HUES48 (cell line): ENCODE measurements at regions not wholly inside any gene's neighbourhood (a gene's known extent, or its start where the extent isn't known, plus 50 kb on each side); places are given as distances from the start of the nearest gene placed in this dataset.
"Not testable (repeated sequence)": the region's sequence is repeated elsewhere in the genome, so short reads cannot be mapped to it uniquely, and the experiment has no call there.

Experiments used
- H3K27ac ChIP-seq: one replicate; pipeline ENCODE4 v1.7.0; 2013; ENCODE audit warnings: low read depth, low read length, inconsistent platforms
- H3K27me3 ChIP-seq: 2 replicates; pipeline ENCODE4 v1.6.1; 2013; ENCODE audit warnings: mild to moderate bottlenecking, low read length; ENCODE audit not compliant: control insufficient read depth, insufficient read depth
- H3K36me3 ChIP-seq: 2 replicates; pipeline ENCODE4 v1.6.1; 2013; ENCODE audit warnings: low read length; ENCODE audit not compliant: control insufficient read depth, insufficient read depth
- H3K4me1 ChIP-seq: 2 replicates; pipeline ENCODE4 v1.6.1; 2013; ENCODE audit warnings: mild to moderate bottlenecking, low read length; ENCODE audit not compliant: control insufficient read depth, insufficient read depth
- H3K4me3 ChIP-seq: 2 replicates; pipeline ENCODE4 v1.5.1; 2013; ENCODE audit warnings: mild to moderate bottlenecking, low read depth, low read length
- H3K9ac ChIP-seq: 2 replicates; pipeline ENCODE4 v1.6.1; 2013; ENCODE audit warnings: mild to moderate bottlenecking, low read depth, low read length, moderate library complexity
- H3K9me3 ChIP-seq: 2 replicates; pipeline ENCODE4 v1.6.1; 2013; ENCODE audit warnings: low read length; ENCODE audit not compliant: control insufficient read depth, insufficient read depth

DNA sequence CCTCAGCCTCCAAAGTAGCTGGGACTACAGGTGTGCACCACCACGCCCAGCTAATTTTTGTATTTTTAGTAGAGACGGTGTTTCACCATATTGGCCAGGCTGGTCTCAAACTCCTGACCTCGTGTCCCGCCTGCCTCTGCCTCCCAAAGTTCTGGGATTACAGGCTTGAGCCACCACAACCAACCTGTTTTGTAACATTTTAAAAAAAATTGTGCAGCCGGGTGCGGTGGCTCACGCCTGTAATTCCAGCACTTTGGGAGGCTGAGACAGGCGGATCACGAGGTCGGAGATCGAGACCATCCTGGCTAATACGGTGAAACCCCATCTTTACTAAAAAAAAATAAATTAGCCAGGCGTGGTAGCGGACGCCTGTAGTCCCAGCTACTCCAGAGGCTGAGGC, 122.5 kb downstream of the PABPC4L start:
- not testable (repeated sequence) for H3K36me3 ChIP-seq, H3K27me3 ChIP-seq, H3K9me3 ChIP-seq, H3K4me3 ChIP-seq, H3K27ac ChIP-seq, H3K4me1 ChIP-seq, H3K9ac ChIP-seq

DNA sequence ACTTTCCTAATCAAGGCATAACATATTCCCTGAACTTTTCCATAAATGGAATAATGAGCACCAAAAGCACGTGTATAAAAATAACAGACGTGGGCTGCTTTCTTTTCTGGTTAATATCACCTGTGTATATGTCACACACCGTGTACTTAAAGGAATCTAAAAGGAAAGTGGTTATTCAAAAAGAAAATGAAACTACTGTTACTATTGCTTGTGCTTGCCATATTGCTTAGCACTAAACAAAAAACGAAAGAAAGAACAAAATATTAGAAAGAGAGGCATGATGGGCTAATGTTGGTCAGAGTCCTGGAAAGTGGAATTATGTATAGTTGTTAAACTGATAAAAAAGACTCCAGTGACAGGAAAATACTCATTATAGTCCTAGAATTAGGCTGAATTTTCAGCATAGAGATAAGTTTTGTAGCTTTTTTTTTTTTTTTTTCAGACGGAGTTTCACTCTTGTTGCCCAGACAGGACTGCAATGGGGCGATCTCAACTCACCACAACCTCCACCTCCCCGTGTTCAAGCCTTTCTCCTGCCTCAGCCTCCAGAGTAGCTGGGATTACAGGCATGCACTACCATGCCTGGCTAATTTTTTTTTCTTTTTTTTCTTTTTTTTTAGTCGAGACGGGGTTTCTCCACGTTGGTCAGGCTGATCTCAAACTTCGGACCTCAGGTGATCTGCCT, 123.2 kb downstream of the PABPC4L start:
- no peaks in the 10 kb centered on the region for H3K27me3 ChIP-seq
- no peak overlapping the region for H3K27ac ChIP-seq
- no peak overlapping the region for H3K4me3 ChIP-seq

DNA sequence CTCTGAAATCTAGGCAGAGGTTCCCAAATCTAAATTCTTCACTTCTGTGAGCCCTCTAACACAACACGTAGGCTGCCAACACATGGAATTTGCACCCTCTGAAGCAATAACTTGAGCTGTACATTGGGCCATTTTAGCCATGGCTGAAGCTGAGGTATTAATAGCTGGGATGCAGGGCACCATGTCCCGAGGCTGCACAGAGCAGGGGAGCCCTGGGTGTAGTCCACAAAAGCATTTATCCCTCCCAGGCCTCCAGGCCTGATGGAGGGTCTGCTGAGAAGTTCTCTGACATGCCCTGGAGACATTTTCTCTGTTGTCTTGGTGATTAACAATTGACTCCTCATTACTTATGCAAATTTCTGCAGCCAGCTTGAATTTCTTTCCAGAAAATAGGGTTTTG, 127.9 kb downstream of the PABPC4L start:
- no peaks in the 10 kb centered on the region for H3K36me3 ChIP-seq
- H3K9ac ChIP-seq: no peak overlapping the region
- no peak overlapping the region for H3K27ac ChIP-seq
- H3K27me3 ChIP-seq: no peaks in the 10 kb centered on the region
- no peaks in the 10 kb centered on the region for H3K4me1 ChIP-seq
- H3K4me3 ChIP-seq: no peak overlapping the region
- 0 out of 2 replicates have a peak, but pooled peaks cover 4% of the 10 kb centered on the region for H3K9me3 ChIP-seq

More for the DNA sequence above, 123.2 kb downstream of the PABPC4L start:
- Histone ChIP-seq H3K4me1 (peaks cover 2% of the 10 kb centered on the region; the same call in 1 of the 2 replicates), H3K36me3 (no peaks in the 10 kb centered on the region), H3K9me3 (no peaks in the 10 kb centered on the region), H3K9ac (no peak overlapping the region)

DNA sequence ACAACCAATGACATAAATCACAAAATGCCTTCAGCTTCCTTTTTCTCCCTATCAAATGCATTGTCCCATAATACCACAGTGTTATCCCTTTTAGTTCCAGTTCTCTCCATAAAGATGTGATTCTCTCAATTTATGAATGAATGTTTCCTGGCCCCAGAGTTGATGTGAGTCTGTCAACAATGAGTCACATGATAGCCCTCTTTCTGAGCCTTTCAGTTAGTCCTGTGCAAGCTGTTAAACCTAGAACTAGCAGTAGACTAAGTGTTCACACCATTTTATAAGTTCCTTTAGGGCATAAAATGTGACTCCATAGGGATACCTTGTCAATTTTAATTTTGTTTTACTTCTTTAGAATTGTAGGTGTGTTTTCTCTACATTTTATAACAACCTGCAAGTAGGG, 129.5 kb downstream of the PABPC4L start:
- H3K9me3 ChIP-seq: 0 out of 2 replicates have a peak, but pooled peaks cover 4% of the 10 kb centered on the region
- no peaks in the 10 kb centered on the region for H3K36me3 ChIP-seq
- H3K4me1 ChIP-seq: no peaks in the 10 kb centered on the region
- H3K9ac ChIP-seq: no peak overlapping the region
- H3K27ac ChIP-seq: no peak overlapping the region
- no peak overlapping the region for H3K4me3 ChIP-seq
- no peaks in the 10 kb centered on the region for H3K27me3 ChIP-seq

DNA sequence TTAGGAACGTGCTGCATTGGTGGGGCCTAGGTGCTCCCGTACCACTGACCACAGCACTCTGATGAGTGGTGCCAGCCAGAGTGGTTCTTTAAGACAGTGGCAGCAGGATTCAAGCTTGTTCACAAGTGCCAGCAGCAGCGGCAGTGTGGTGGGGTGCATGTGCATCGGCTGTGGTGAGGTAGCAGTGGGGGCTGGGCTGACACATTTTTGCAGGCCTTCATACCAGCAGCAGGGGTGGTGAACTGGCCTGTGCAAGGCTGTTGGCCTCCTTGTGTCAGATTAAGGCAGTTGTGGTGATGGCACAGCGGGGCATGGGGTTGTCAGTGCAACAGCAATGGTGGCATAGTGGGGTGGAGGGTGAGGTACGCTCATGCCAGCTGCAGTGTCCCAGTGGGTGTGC, 131.4 kb downstream of the PABPC4L start:
- Histone ChIP-seq H3K4me1 (no peaks in the 10 kb centered on the region; the same call in 1 of the 2 replicates), H3K9me3 (0 out of 2 replicates have a peak, but pooled peaks cover 4% of the 10 kb centered on the region), H3K27me3 (no peaks in the 10 kb centered on the region), H3K27ac (no peak overlapping the region), H3K36me3 (no peaks in the 10 kb centered on the region), H3K4me3 (no peak overlapping the region), H3K9ac (no peak overlapping the region)

DNA sequence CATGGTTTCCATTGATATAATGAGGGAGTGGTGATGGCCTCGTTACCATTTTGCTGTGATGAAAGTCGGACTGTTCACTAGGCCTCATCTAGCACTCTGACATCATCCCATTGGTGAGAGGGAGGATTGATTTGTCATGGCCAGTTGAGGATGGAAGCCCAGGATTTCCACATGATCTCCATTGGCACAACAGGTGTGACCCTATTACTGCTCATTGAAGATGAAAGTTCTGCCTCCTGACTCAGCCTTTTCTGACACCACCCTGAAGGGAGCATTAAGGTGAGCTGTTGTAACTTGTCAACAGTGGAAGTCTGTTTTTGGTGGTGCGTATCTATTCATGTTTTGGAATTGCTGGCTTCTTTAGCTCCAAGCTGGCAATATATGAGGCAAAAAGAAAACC, 144.2 kb downstream of the PABPC4L start:
- no peak overlapping the region for H3K9ac ChIP-seq
- no peak overlapping the region for H3K27ac ChIP-seq
- no peaks in the 10 kb centered on the region for H3K9me3 ChIP-seq
- H3K4me1 ChIP-seq: peaks cover 4% of the 10 kb centered on the region; the same call in 1 of the 2 replicates
- H3K27me3 ChIP-seq: no peaks in the 10 kb centered on the region
- no peaks in the 10 kb centered on the region for H3K36me3 ChIP-seq
- no peak overlapping the region for H3K4me3 ChIP-seq

DNA sequence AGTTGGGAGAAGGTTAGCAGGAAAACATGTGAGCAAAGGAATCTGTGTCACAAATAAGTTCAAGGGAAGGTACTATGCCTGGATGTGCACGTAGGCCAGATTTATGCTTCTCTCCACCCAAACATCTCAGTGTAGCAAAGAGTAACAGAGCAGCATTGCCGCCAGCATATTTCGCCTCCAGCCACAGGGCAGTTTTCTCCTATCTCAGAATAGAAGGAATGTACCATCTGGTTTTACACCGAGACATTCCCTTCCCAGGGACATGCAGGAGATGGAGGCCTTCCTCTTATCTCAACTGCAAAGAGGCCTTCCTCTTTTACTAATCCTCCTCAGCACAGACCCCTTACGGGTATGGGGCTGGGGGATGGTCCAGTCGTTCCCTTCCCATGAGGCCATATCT, 155.4 kb downstream of the PABPC4L start:
- not testable (repeated sequence) for H3K4me3 ChIP-seq, H3K27me3 ChIP-seq, H3K4me1 ChIP-seq, H3K9me3 ChIP-seq, H3K36me3 ChIP-seq, H3K9ac ChIP-seq, H3K27ac ChIP-seq

DNA sequence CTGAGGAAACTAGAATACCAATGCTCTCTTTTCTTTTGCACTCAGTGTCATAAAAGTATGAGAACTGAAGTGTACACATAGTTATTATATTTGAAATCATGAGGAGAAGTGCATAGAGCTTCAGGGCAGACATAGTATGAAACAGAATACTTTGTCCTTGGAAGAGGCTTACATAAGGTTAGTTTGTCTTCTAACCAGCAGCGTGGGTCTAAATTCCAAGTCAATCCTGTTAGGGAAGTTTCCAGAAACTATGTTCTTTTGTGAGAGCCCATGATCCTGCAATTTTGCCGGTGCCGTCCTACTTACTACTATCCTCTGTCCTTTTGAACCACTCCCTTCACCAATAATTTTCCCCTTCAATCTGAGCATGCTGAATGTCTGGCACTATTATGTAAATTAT, 156.2 kb downstream of the PABPC4L start:
- Histone ChIP-seq H3K27ac (no peak overlapping the region), H3K9ac (no peak overlapping the region), H3K36me3 (no peaks in the 10 kb centered on the region), H3K9me3 (no peaks in the 10 kb centered on the region), H3K27me3 (no peaks in the 10 kb centered on the region), H3K4me3 (no peak overlapping the region), H3K4me1 (no peaks in the 10 kb centered on the region)

DNA sequence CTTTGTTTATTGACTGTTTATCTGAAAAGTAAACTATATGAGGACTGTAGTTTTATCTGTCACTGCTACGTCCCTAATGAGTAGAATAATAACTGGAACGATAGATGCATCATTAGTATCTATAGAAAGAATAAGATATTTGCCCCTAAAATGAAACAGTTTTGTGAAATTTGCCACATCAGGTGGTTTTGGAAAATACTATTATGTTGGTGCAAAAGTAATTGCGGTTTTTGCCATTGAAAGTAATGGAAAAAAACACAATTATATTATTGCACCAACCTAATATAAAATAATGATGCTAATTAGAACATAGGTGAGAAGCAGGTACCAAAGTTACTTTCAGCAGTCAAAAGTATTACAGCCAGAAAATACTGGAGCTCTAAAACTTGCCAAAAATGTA, 158.3 kb downstream of the PABPC4L start:
- H3K27me3 ChIP-seq: no peaks in the 10 kb centered on the region
- no peak overlapping the region for H3K27ac ChIP-seq
- H3K4me1 ChIP-seq: no peaks in the 10 kb centered on the region
- no peak overlapping the region for H3K9ac ChIP-seq
- H3K9me3 ChIP-seq: no peaks in the 10 kb centered on the region; the same call in 1 of the 2 replicates
- H3K36me3 ChIP-seq: no peaks in the 10 kb centered on the region
- H3K4me3 ChIP-seq: no peak overlapping the region

DNA sequence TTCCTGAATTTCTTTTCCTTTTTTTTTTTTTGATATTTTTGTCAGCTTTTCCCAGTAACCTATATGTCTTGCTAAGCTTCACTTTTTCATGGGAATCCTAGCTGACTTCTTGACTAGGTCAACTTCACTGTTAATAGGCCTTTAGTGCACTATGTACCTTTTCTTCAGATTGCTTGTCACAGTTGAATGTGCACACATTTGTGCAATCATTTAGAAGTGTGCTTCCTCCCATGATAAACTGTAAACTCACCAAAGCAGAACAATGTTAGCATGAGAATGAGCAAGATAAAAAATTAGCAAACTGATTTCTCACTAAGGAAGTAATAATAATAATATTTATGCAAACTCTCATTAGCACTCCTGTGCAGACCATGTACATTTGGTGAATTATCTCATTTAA, 173.2 kb downstream of the PABPC4L start:
- no peaks in the 10 kb centered on the region for H3K9me3 ChIP-seq
- H3K4me3 ChIP-seq: no peak overlapping the region
- H3K27ac ChIP-seq: no peak overlapping the region
- no peak overlapping the region for H3K9ac ChIP-seq
- no peaks in the 10 kb centered on the region for H3K27me3 ChIP-seq
- no peaks in the 10 kb centered on the region for H3K36me3 ChIP-seq
- no peaks in the 10 kb centered on the region for H3K4me1 ChIP-seq

DNA sequence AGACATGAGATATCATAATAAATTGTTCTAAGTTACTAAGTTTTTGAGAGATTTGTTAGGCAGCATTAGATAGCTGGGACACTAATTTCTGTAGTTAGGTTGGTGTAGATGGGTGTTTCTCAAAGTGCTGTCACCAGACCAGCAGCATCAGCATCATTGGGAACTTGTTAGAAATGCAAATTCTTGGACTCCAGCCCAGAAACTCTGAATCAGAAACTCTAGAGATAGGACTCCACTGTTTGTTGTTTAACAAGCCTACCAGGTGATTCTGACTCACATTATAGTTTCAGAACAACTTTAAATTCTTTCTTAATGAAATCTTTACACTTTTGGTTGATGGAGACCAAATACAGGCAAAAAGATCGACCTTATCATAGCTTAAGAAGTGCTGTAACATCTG, 173.7 kb downstream of the PABPC4L start:
- no peaks in the 10 kb centered on the region for H3K4me1 ChIP-seq
- H3K36me3 ChIP-seq: no peaks in the 10 kb centered on the region
- H3K9me3 ChIP-seq: no peaks in the 10 kb centered on the region
- H3K4me3 ChIP-seq: no peak overlapping the region
- no peak overlapping the region for H3K27ac ChIP-seq
- no peak overlapping the region for H3K9ac ChIP-seq
- H3K27me3 ChIP-seq: no peaks in the 10 kb centered on the region
